PC-3 (cell line): ENCODE measurements at regions not wholly inside any gene's neighbourhood (a gene's known extent, or its start where the extent isn't known, plus 50 kb on each side); places are given as distances from the start of the nearest gene placed in this dataset.

Experiments used
- ATAC-seq: fragments of 200-7000 bp; cut with Tn5 transposase; 2 replicates; pipeline ENCODE4 v1.9.1; 2020; ENCODE audit warnings: mild to moderate bottlenecking, moderate library complexity
- BruUV-seq: library from RNA; stranded (reverse); fragments of 400-500 nt; replicated peaks from 2 replicates; lab custom pipeline; 2021; lab: Mats Ljungman, UMichigan
- CTCF ChIA-PET: fragments of 300-600 bp; sonication (Branson Sonifier 250); formaldehyde crosslinking; loops from one replicate; lab custom pipeline; 2022; ENCODE audit warnings: antibody characterized with exemption; lab: Charles Lee
- POLR2A ChIA-PET: fragments of 300-600 bp; sonication (Branson Sonifier 250); formaldehyde crosslinking; loops from one replicate; lab custom pipeline; 2022; ENCODE audit warnings: antibody characterized with exemption; ENCODE audit not compliant: unreplicated experiment; lab: Charles Lee
- DNase-seq: peaks from one replicate; pipeline ENCODE4 v3.0.0-alpha.2; 2015
- H2AFZ ChIP-seq: fragments of 300-600 bp; sonication (generic); 2 replicates; pipeline ENCODE4 v1.6.0; 2016; ENCODE audit warnings: antibody characterized with exemption, low read length
- H3F3A ChIP-seq: fragments of 300-600 bp; sonication (generic); one replicate; pipeline ENCODE4 v1.6.0; 2017; ENCODE audit warnings: antibody characterized with exemption, low read length, control low read depth, mild to moderate bottlenecking; ENCODE audit not compliant: unreplicated experiment
- H3K27ac ChIP-seq: fragments of 300-600 bp; sonication (generic); 2 replicates; pipeline ENCODE4 v1.5.1; 2016; ENCODE audit warnings: mild to moderate bottlenecking, low read length
- H3K27me3 ChIP-seq: fragments of 300-600 bp; sonication (generic); 2 replicates; pipeline ENCODE4 v1.6.1; 2016; ENCODE audit warnings: low read length, mixed read lengths
- H3K36me3 ChIP-seq: fragments of 300-600 bp; sonication (generic); 2 replicates; pipeline ENCODE4 v1.6.1; 2016; ENCODE audit warnings: low read depth, mixed run types, low read length, mixed read lengths
- H3K4me1 ChIP-seq: fragments of 300-600 bp; sonication (generic); 2 replicates; pipeline ENCODE4 v1.5.1; 2016; ENCODE audit warnings: low read length; ENCODE audit not compliant: insufficient read depth
- H3K4me2 ChIP-seq: fragments of 300-600 bp; sonication (generic); 2 replicates; pipeline ENCODE4 v1.6.0; 2016; ENCODE audit warnings: low read length
- H3K4me3 ChIP-seq: fragments of 300-600 bp; sonication (generic); 2 replicates; pipeline ENCODE4 v1.5.1; 2016; ENCODE audit warnings: mild to moderate bottlenecking, low read length, mixed read lengths
- H3K79me2 ChIP-seq: fragments of 300-600 bp; sonication (generic); 2 replicates; pipeline ENCODE4 v1.6.1; 2017; ENCODE audit warnings: low read length, mixed read lengths
- H3K9ac ChIP-seq: fragments of 300-600 bp; sonication (generic); 2 replicates; pipeline ENCODE4 v1.6.0; 2016; ENCODE audit warnings: mild to moderate bottlenecking, low read length
- H3K9me2 ChIP-seq: fragments of 300-600 bp; sonication (generic); replicated peaks from 2 replicates; pipeline ENCODE4 v1.6.1; 2016; ENCODE audit warnings: mixed run types, low read length, mixed read lengths
- H3K9me3 ChIP-seq: fragments of 300-600 bp; sonication (generic); 2 replicates; pipeline ENCODE4 v1.6.1; 2016; ENCODE audit warnings: low read length, mixed read lengths
- H4K20me1 ChIP-seq: fragments of 300-600 bp; sonication (generic); 2 replicates; pipeline ENCODE4 v1.6.1; 2016; ENCODE audit warnings: low read length, mixed read lengths
- CTCF ChIP-seq: fragments of 300-600 bp; sonication (generic); conservative IDR thresholded peaks from 2 replicates; pipeline ENCODE4 v1.5.1; 2017; ENCODE audit warnings: antibody characterized with exemption, low read depth, mild to moderate bottlenecking, low read length
- EZH2 ChIP-seq: fragments of 300-600 bp; sonication (generic); IDR thresholded peaks from one replicate; pipeline ENCODE4 v1.6.1; 2017; ENCODE audit warnings: antibody characterized with exemption, mild to moderate bottlenecking, low read length; ENCODE audit not compliant: unreplicated experiment
- EZH2phosphoT487 ChIP-seq: fragments of 300-600 bp; sonication (generic); IDR thresholded peaks from 2 replicates; pipeline ENCODE4 v1.6.1; 2018; ENCODE audit warnings: mild to moderate bottlenecking, antibody characterized with exemption, low read length, borderline replicate concordance
- intact Hi-C: fragments of 100-400 bp; cut with micrococcal nuclease; formaldehyde crosslinking; loops from 2 replicates; pipeline ENCODE4 v1.9.0; 2023

GRCh38 chr13:50153876-50154275 lies 138.6 kb downstream of the KCNRG start:
- Histone ChIP-seq H3K79me2 (no peaks in the 10 kb centered on the region), H3K36me3 (no peaks in the 10 kb centered on the region), H2AFZ (no peak overlapping the region), H3K4me3 (no peak overlapping the region), H3K27me3 (no peaks in the 10 kb centered on the region), H3K9me2 (no peaks in the 10 kb centered on the region), H3K27ac (no peak overlapping the region), H3K4me1 (peaks cover 21% of the 10 kb centered on the region), H4K20me1 (no peaks in the 10 kb centered on the region), H3K9ac (no peak overlapping the region), H3F3A (no peaks in the 10 kb centered on the region), H3K4me2 (no peak overlapping the region), H3K9me3 (no peaks in the 10 kb centered on the region)
- intact Hi-C loops = no loop called here
- ChIA-PET CTCF (no interaction called here), POLR2A (no interaction called here)
- BruUV-seq = no TSS peak
- no peak for ATAC-seq
- DNase-seq = no peak
- TF ChIP-seq EZH2 (no peak), EZH2phosphoT487 (no peak), CTCF (no peak)

GRCh38 chr13:50154697-50155096 lies 139.5 kb downstream of the KCNRG start:
- no peak overlapping the region for H3K4me3 ChIP-seq
- H3F3A ChIP-seq = no peaks in the 10 kb centered on the region
- intact Hi-C loops = no loop called here
- DNase-seq = no peak
- no peaks in the 10 kb centered on the region for H3K9me2 ChIP-seq
- ChIA-PET POLR2A (no interaction called here), CTCF (no interaction called here)
- no TSS peak for BruUV-seq
- no peaks in the 10 kb centered on the region for H3K27me3 ChIP-seq
- H3K4me1 ChIP-seq = peaks cover 14% of the 10 kb centered on the region
- no peaks in the 10 kb centered on the region for H3K79me2 ChIP-seq
- TF ChIP-seq EZH2phosphoT487 (no peak), CTCF (no peak), EZH2 (no peak)
- H3K27ac ChIP-seq = no peak overlapping the region
- H4K20me1 ChIP-seq = no peaks in the 10 kb centered on the region
- no peak for ATAC-seq
- H3K4me2 ChIP-seq = no peak overlapping the region
- H3K9me3 ChIP-seq = no peaks in the 10 kb centered on the region
- no peak overlapping the region for H2AFZ ChIP-seq
- H3K36me3 ChIP-seq = no peaks in the 10 kb centered on the region
- no peak overlapping the region for H3K9ac ChIP-seq

GRCh38 chr13:50156140-50156539 lies 140.9 kb downstream of the KCNRG start:
- ATAC-seq (no peak), DNase-seq (no peak)
- TF ChIP-seq CTCF = no peak
- Histone ChIP-seq H3K36me3 (no peaks in the 10 kb centered on the region), H3F3A (no peaks in the 10 kb centered on the region), H2AFZ (no peak overlapping the region), H3K27ac (no peak overlapping the region), H3K9me3 (no peaks in the 10 kb centered on the region), H4K20me1 (no peaks in the 10 kb centered on the region), H3K4me2 (no peak overlapping the region), H3K4me3 (no peak overlapping the region), H3K4me1 (peaks cover 9% of the 10 kb centered on the region; the same call in 1 of the 2 replicates), H3K9ac (no peak overlapping the region), H3K27me3 (no peaks in the 10 kb centered on the region), H3K9me2 (no peaks in the 10 kb centered on the region), H3K79me2 (no peaks in the 10 kb centered on the region)
- no TSS peak for BruUV-seq
- POLR2A ChIA-PET = no interaction called here
- CTCF ChIA-PET = no interaction called here
- intact Hi-C loops = no loop called here
